Umbilical cord (tissue), 1 donor: ENCODE measurements at regions not wholly inside any gene's neighbourhood (a gene's known extent, or its start where the extent isn't known, plus 50 kb on each side); places are given as distances from the start of the nearest gene placed in this dataset.

Source experiments
- DNase-seq: peaks from one replicate; pipeline ENCODE4 v3.0.0-alpha.2; 2015; ENCODE audit warnings: low spot score

- no peak for DNase-seq
Observed at GRCh38 chr10:64076322-64076940, 555.2 kb downstream of the REEP3 start.

GRCh38 chr10:64079341-64079740 lies 558.1 kb downstream of the REEP3 start:
- peak; percentile 18 for DNase-seq

GRCh38 chr10:64080071-64080470 lies 558.9 kb downstream of the REEP3 start:
- peak; percentile 50 for DNase-seq

GRCh38 chr10:64081947-64082482 lies 560.8 kb downstream of the REEP3 start:
- DNase-seq = no peak

GRCh38 chr10:64086083-64086767 lies 565.0 kb downstream of the REEP3 start:
- DNase-seq = no peak

- no peak for DNase-seq
Observed at GRCh38 chr10:64089648-64090047, 568.4 kb downstream of the REEP3 start.

- no peak for DNase-seq
Observed at GRCh38 chr10:64090865-64091264, 569.7 kb downstream of the REEP3 start.

- DNase-seq = no peak
Observed at GRCh38 chr10:64091897-64092296, 570.7 kb downstream of the REEP3 start.

GRCh38 chr10:64093304-64093703 lies 572.1 kb downstream of the REEP3 start:
- no peak for DNase-seq

- DNase-seq = no peak
Observed at GRCh38 chr10:64093946-64094535, 572.8 kb downstream of the REEP3 start.

- no peak for DNase-seq
Observed at GRCh38 chr10:64096941-64097340, 575.7 kb downstream of the REEP3 start.

GRCh38 chr10:64097391-64098122 lies 576.4 kb downstream of the REEP3 start:
- DNase-seq = no peak

GRCh38 chr10:64098994-64099393 lies 577.8 kb downstream of the REEP3 start:
- DNase-seq = no peak

GRCh38 chr10:64101606-64102263 lies 580.5 kb downstream of the REEP3 start:
- DNase-seq = no peak

GRCh38 chr10:64102264-64102633 lies 581.0 kb downstream of the REEP3 start:
- no peak for DNase-seq

- DNase-seq = peak; percentile 14
Observed at GRCh38 chr10:64102916-64103315, 581.7 kb downstream of the REEP3 start.

- no peak for DNase-seq
Observed at GRCh38 chr10:64103750-64104470, 582.7 kb downstream of the REEP3 start.

- no peak for DNase-seq
Observed at GRCh38 chr10:64109926-64110495, 588.8 kb downstream of the REEP3 start.

GRCh38 chr10:64112701-64113355 lies 591.6 kb downstream of the REEP3 start:
- DNase-seq = no peak

- DNase-seq = no peak
Observed at GRCh38 chr10:64113375-64113774, 592.2 kb downstream of the REEP3 start.
